ENCODE measurements at regions not wholly inside any gene's neighbourhood (a gene's known extent, or its start where the extent isn't known, plus 50 kb on each side); places are given as distances from the start of the nearest gene placed in this dataset.

DNA sequence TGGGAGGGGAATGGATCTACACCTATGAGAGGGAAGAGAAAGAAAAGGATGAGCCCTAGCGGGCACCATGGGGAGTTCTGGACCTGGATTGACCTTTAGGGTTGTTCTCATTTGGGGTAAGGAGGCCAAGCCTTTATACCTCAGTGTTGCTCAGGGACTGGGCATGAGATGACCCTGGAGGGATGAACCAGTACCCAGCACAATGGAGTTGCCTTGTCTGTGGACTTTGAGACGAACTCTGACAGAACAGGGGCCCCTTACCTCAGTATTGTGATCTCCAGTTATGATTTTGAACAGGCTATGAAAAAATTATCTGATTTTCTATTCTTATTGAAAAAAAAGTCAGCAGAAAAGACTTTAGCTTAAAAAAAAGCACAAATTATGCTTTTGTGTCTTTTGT lies 88.6 kb downstream of the FOXA2 start:
- Histone ChIP-seq H3K4me3 (replicated peaks; ENCODE audit: low read depth, low read length) (no peak overlapping the region), H3K36me3 (ENCODE audit: control insufficient read depth, insufficient read depth, low read length) (no peaks in the 10 kb centered on the region), H3K27me3 (replicated peaks; ENCODE audit: control insufficient read depth, insufficient read depth, low read length) (no peaks in the 10 kb centered on the region)
- no peak for DNase-seq (ENCODE audit: extremely low read depth, insufficient read length)
- TF ChIP-seq, protein P1, sequence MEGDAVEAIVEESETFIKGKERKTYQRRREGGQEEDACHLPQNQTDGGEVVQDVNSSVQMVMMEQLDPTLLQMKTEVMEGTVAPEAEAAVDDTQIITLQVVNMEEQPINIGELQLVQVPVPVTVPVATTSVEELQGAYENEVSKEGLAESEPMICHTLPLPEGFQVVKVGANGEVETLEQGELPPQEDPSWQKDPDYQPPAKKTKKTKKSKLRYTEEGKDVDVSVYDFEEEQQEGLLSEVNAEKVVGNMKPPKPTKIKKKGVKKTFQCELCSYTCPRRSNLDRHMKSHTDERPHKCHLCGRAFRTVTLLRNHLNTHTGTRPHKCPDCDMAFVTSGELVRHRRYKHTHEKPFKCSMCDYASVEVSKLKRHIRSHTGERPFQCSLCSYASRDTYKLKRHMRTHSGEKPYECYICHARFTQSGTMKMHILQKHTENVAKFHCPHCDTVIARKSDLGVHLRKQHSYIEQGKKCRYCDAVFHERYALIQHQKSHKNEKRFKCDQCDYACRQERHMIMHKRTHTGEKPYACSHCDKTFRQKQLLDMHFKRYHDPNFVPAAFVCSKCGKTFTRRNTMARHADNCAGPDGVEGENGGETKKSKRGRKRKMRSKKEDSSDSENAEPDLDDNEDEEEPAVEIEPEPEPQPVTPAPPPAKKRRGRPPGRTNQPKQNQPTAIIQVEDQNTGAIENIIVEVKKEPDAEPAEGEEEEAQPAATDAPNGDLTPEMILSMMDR (IDR thresholded peaks at IDR 0.05; ENCODE audit: insufficient read depth, low read length, poor library complexity, severe bottlenecking), result no peak

DNA sequence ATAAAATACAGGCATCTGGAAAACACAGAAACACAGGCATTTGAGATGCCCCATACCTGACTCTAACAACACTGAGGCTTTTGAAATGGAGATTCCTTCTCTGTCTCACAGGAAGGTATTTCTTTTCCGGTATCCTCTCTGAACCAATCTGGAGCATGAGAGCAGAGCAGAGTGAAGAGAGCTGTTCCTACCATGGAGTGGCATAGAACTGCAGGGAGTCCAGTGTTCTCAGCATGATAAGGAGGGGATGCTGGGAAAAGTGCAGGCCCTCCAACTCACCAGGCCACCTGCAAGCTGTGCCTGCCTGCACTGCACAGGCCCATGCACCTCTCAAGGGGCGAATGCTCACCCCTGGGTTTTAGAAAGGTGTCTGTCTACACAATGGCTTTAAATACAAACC lies 89.2 kb downstream of the FOXA2 start:
- no peak overlapping the region for H3K4me3 ChIP-seq (replicated peaks; ENCODE audit: low read depth, low read length)
- no peak for DNase-seq (ENCODE audit: extremely low read depth, insufficient read length)
- no peaks in the 10 kb centered on the region for H3K36me3 ChIP-seq (ENCODE audit: control insufficient read depth, insufficient read depth, low read length)
- TF ChIP-seq, protein P1 (IDR thresholded peaks at IDR 0.05; ENCODE audit: insufficient read depth, low read length, poor library complexity, severe bottlenecking), result no peak
- no peaks in the 10 kb centered on the region for H3K27me3 ChIP-seq (replicated peaks; ENCODE audit: control insufficient read depth, insufficient read depth, low read length)

DNA sequence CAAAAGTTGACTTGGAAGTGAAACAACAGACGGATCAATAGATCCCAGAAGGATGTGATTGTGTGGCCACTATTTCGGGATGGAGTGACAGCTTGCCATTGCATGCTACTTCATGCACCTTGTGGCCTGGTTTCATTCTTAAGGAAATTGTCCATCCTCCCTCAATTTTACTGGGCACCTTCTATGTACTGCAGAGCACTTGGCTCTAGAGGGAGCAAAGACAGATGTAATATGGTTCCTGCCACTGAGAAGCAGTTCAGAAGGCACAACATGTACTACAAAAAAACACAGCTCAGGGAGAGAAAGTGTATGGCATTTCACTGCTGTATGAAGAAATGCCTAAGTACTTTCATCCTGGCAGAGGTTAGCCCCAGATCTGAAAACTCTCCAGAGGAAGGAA lies 91.9 kb downstream of the FOXA2 start:
- H3K27me3 ChIP-seq (replicated peaks; ENCODE audit: control insufficient read depth, insufficient read depth, low read length), result no peaks in the 10 kb centered on the region
- TF ChIP-seq, protein P1 (IDR thresholded peaks at IDR 0.05; ENCODE audit: insufficient read depth, low read length, poor library complexity, severe bottlenecking), result no peak
- DNase-seq (ENCODE audit: extremely low read depth, insufficient read length), result no peak
- no peaks in the 10 kb centered on the region for H3K36me3 ChIP-seq (ENCODE audit: control insufficient read depth, insufficient read depth, low read length)
- H3K4me3 ChIP-seq (replicated peaks; ENCODE audit: low read depth, low read length), result no peak overlapping the region

DNA sequence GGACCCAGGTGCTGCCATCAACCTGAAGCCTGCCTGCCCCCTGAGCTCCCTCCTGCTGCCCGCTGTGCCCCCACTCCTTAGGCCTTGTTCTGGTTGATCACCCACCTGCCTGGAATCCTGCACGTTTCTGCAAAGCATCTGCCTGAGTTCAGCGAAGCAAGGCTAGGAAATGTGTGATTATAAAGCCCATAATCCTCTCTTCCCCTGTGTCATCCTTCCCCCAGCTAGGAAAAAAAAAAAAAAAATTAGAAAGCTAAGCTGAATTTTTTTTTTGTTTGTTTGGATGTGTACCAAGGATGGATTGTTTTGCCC lies 93.2 kb downstream of the FOXA2 start:
- DNase-seq (ENCODE audit: extremely low read depth, insufficient read length), result no peak
- H3K27me3 ChIP-seq (replicated peaks; ENCODE audit: control insufficient read depth, insufficient read depth, low read length), result no peaks in the 10 kb centered on the region
- TF ChIP-seq, protein P1 (IDR thresholded peaks at IDR 0.05; ENCODE audit: insufficient read depth, low read length, poor library complexity, severe bottlenecking), result no peak
- no peaks in the 10 kb centered on the region for H3K36me3 ChIP-seq (ENCODE audit: control insufficient read depth, insufficient read depth, low read length)
- H3K4me3 ChIP-seq (replicated peaks; ENCODE audit: low read depth, low read length), result no peak overlapping the region

DNA sequence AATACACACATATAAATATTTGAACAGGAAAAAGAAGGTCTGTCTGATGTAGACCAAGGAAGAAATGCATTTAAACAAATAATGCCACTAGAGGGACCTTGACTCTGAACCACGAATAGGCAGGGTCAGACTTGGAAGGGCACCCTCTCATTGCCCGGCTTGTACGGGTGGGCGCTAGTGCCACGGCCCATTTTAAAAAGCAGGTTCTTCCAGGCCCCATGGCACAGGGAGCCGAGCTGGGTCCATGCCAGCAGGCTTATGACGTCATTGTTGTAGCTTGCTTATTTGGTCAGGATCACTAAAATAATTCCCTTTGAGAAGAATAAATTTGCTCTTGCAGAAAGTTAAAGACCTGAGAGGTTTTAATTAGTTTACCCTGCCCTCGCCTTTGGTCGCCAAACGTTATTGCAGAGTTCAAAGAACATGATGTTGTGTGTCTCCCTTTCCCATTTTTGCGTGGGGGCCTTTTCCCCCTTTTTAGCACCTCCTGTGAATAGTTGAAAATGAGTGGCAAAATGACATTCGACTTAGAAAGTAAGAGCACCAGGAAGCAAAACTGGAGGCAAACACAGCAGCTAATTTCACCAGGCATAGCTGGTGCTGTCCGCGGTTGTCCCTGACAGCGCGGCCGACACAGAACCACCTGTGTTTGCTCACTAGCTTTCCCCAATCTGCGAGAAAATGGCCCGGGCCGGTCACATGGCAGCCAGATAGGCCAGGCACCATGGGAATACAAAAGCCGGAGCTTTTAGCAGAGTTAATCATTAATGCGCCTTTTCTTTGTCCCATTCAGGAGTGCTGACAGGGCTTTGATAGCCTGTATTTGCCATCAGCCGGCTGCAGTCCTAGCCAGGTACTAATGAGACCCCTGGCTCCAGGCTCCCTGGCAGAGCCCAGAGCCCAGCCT lies 93.8 kb downstream of the FOXA2 start:
- Histone ChIP-seq H3K4me3 (replicated peaks; ENCODE audit: low read depth, low read length) (no peak overlapping the region), H3K27me3 (replicated peaks; ENCODE audit: control insufficient read depth, insufficient read depth, low read length) (no peaks in the 10 kb centered on the region), H3K36me3 (ENCODE audit: control insufficient read depth, insufficient read depth, low read length) (no peaks in the 10 kb centered on the region)
- TF ChIP-seq, protein P1 (IDR thresholded peaks at IDR 0.05; ENCODE audit: insufficient read depth, low read length, poor library complexity, severe bottlenecking), result no peak
- DNase-seq (ENCODE audit: extremely low read depth, insufficient read length), result no peak

All from GM06990 (cell line).